Stimulated activated CD4-positive, alpha-beta T cell treated with anti-CD3 and anti-CD28 coated beads, Interleukin-12 subunit alpha, Interleukin-12 subunit beta, amount 100 ng/mL, for 4 hours (primary cell): ENCODE measurements at regions not wholly inside any gene's neighbourhood (a gene's known extent, or its start where the extent isn't known, plus 50 kb on each side); places are given as distances from the start of the nearest gene placed in this dataset.

Experiments used
- DNase-seq: peaks from one replicate; pipeline ENCODE4 v3.0.0-alpha.2; 2020

GRCh38 chr3:124560666-124561215 lies 169.5 kb upstream of the UMPS start:
- no peak for DNase-seq

- no peak for DNase-seq
Measured at GRCh38 chr3:124562769-124563168, 167.5 kb upstream of the UMPS start.

GRCh38 chr3:124563376-124563775 lies 166.9 kb upstream of the UMPS start:
- no peak for DNase-seq

GRCh38 chr3:124565013-124565412 lies 165.2 kb upstream of the UMPS start:
- peak; percentile 23 for DNase-seq

GRCh38 chr3:124565551-124565950 lies 164.7 kb upstream of the UMPS start:
- no peak for DNase-seq

GRCh38 chr3:124566701-124567100 lies 163.6 kb upstream of the UMPS start:
- DNase-seq, result no peak

GRCh38 chr3:124567179-124567578 lies 163.1 kb upstream of the UMPS start:
- no peak for DNase-seq

GRCh38 chr3:124569761-124570160 lies 160.5 kb upstream of the UMPS start:
- no peak for DNase-seq

GRCh38 chr3:124570232-124570631 lies 160.0 kb upstream of the UMPS start:
- no peak for DNase-seq

GRCh38 chr3:124572851-124573405 lies 157.3 kb upstream of the UMPS start:
- DNase-seq, result no peak

- no peak for DNase-seq
Measured at GRCh38 chr3:124574012-124574411, 156.2 kb upstream of the UMPS start.

GRCh38 chr3:124576565-124577493 lies 153.4 kb upstream of the UMPS start:
- no peak for DNase-seq

- no peak for DNase-seq
Measured at GRCh38 chr3:124577494-124578167, 152.6 kb upstream of the UMPS start.

GRCh38 chr3:124579641-124580040 lies 150.6 kb upstream of the UMPS start:
- no peak for DNase-seq

GRCh38 chr3:124582196-124582595 lies 148.1 kb upstream of the UMPS start:
- DNase-seq, result no peak

GRCh38 chr3:124582621-124583395 lies 147.4 kb upstream of the UMPS start:
- no peak for DNase-seq

- DNase-seq, result no peak
Measured at GRCh38 chr3:124584245-124584551, 146.1 kb upstream of the UMPS start.

GRCh38 chr3:124584552-124585391 lies 145.5 kb upstream of the UMPS start:
- DNase-seq, result peak; percentile 22

- no peak for DNase-seq
Measured at GRCh38 chr3:124586126-124587052, 143.9 kb upstream of the UMPS start.

- no peak for DNase-seq
Measured at GRCh38 chr3:124587053-124587408, 143.2 kb upstream of the UMPS start.

- no peak for DNase-seq
Measured at GRCh38 chr3:124588036-124588435, 142.2 kb upstream of the UMPS start.
